ENCODE measurements at regions not wholly inside any gene's neighbourhood (a gene's known extent, or its start where the extent isn't known, plus 50 kb on each side); places are given as distances from the start of the nearest gene placed in this dataset.

DNA sequence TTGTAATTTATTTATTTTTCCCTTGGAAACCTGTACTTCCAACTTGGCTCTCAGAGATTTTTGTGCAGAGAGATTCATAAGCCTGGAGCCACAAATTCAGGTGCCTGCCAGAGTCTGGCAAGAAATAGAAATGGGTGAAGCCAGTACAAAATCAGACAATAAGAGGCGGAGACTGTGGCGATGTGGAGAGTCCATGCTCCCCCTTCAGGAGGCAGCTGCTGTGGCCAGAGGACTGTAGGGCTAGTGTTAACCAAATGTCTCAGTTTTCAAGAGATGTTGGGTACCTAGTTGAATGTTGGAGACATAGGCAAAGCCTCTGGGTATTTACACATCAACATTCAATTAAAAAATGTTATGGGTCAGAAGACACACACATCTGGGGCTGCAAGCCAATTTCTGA is 208.6 kb downstream of the PSAT1 start:
- no peak for DNase-seq

DNA sequence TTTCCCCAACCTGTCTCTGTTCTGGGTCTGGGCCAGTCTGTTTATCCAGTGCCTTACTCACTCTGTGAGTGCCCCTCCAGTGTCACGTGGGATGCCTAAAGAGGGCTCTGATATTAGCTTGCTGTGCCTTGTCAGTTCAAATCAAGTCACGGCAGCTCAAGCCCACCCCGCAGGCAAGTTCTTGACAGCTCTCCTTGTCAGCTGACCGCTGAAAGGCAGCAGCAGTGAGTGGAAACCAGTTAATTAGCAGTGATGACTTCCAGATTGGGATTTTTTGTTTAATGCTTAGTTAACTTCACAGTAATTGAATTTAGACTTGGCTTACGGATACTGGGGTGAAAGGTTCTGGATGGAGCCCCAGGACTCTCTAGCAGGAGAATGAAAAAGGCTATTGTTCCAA is 210.1 kb downstream of the PSAT1 start:
- no peak for DNase-seq

DNA sequence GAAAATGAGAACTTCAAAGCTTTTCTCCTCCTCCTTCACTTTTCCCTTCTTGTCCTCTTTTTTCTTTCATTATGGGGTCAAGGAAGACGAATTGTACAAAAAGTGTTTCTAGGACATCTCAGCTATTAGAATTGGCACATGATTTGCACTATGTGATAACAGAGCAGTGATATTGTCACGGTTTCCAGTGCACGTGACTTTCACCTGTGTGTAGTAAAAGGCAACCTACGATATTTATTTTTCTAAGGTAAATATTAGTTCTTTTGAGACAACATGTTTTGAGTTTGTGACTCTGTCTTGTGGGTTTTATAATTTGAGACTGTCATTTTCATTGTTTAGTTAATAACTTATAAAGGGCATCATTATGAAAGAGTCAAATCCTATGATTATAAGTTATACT is 213.1 kb downstream of the PSAT1 start:
- DNase-seq: no peak

GRCh38 chr9:78515108-78515507 is 218.2 kb downstream of the PSAT1 start:
- DNase-seq: peak; percentile 24

GRCh38 chr9:78519786-78520185 is 222.9 kb downstream of the PSAT1 start:
- DNase-seq: peak; percentile 18

DNA sequence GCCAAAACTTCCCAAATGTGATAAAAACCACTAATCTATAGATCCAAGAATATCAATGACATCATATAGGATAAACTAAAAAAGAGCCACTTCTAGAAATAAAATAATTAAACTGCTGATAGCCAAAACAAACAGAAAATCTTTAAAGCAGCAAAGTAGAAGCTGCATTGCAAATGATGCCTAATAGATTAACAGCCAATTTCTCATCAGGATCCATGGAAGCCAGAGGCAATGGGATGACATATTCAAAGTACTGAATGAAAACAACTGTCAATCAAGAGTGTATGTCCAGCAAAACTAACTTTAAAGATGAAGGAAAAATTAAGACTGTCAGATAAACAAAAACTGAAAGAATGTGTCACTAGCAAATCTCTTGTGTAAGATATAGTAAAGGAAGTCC is 224.8 kb downstream of the PSAT1 start:
- DNase-seq: no peak

- no peak for DNase-seq
These were observed 229.1 kb downstream of the PSAT1 start for GRCh38 chr9:78525986-78526560.

GRCh38 chr9:78533500-78533899 is 236.6 kb downstream of the PSAT1 start:
- DNase-seq: no peak

GRCh38 chr9:78539188-78539587 is 242.3 kb downstream of the PSAT1 start:
- DNase-seq: no peak

DNA sequence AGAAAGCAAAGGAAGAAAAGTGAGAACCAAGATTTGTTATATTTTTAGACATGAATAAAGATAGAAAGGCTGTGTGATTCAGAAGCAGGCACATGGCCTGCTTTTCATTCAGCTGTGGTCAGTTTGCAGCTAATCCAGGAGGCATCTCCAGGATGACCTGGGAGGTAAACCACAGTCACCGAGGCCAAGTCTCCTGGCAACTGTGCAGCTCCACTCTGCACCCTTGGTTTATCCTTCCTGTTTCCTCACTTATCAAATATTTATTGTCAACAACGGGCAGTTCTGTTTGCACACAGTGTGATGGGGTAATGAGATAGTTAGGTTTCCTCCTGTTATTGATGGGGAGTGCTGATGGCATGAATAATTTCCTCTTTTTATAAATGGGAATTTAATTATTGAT is 243.0 kb downstream of the PSAT1 start:
- peak; percentile 90 for DNase-seq

GRCh38 chr9:78541868-78542443 is 245.0 kb downstream of the PSAT1 start:
- DNase-seq: no peak

DNA sequence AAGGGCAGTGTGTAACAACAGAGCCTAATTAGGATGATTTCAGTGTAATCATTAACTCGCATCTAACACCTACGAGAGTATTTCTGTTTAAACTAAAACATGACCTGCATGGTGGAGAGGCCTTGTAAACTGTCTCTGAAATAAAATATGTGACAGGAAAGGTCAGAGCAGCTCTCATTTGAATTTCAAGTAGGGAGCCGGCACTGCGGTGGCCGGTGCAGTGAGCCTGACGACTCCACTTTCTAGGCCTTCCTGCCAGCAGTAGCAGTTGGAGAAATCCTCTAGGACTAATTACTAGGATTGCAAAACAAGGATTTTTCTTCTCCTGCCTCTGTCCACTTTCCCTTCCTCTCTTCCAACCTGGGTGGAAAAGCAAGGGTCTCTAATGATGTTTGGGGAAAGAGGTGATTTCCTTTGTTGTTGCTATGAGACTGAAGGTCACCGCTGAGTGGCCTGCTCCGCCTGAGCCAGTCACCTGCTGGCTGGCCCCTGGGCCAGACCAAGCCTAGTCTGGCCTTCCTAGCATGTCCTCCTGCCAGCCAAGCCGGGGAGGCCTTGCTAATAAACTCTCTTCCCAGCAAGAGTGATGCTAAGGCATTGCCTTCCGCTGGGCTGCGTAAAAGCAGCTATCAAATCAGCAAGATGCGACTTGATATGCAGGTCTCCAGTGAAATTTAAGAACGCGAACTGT is 245.7 kb downstream of the PSAT1 start:
- DNase-seq: no peak

- DNase-seq: no peak
These were observed 246.4 kb downstream of the PSAT1 start for GRCh38 chr9:78543353-78543752.

DNA sequence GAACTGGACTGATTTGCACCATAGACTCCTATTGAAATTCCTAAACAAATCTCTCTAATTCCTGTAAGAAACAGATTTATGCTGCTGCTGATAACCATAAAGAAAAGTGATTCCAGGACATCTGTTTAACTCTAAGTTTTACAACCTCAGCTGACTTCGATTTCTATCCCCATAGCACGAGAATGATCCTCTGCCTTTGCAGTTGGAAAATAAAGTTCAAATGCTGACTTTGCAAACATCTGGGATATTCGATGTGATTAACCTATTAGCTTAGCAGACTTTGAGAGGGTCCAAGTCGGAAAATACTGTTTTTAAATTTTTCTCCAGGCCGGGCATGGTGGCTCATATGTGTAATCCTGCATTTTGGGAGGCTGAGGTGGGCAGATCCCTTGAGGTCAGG is 247.3 kb downstream of the PSAT1 start:
- DNase-seq: no peak

DNA sequence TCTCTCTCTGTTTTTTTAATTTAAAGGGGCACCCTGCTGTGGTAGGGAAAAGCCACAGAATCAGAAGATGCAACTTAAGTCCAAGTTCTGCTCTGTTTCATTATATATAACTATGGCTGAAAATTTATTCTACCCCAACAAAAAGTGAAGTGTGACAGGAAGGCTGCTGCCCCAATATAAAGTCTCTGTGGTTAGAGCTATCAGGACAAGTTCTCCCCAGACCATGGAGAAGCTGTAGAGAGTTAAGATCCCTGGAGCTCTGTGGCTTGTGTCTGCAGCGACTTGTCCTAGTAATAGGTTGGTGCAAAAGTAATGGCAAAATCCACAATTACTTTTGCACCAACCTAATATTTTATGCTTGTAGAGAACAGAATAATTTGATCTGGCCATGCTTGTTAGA is 250.9 kb downstream of the PSAT1 start:
- no peak for DNase-seq

DNA sequence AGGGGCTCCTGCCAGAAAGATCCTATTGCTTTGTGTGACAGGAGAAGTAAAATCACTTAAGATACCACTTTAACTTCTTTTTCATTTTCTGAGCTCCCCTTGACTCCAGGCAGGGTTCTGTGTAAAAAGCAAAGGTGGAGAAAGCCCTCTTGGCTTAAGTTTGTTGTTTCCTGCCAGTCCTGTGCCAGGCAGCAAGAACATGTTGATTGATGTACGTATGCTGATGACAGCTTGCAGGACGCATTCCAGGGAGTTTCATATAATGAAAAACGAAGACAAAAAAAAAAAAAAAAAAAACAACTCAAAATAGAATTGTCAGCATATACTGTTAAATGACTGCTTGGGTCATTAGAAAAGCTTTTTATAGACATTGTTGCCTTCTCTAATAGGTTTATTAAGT is 251.7 kb downstream of the PSAT1 start:
- DNase-seq: no peak

DNA sequence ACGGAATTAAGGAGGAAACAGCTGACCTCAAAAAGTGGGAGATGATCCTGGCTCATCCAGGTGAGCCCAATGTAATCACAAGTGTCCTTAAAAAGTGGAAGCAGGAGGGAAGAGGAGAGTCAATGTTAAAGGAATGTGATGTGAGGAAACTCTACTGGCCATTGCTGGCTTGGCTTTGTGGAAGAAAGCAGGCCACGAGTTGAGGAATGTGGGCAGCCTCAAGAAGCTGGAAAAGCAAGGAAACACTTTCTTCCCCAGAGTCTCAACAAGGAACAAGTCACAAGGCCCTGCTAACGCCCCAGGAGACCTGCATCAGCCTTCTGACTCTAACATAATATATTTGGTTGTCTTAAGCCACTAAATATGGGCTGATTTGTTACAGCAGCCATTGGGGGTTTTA is 252.8 kb downstream of the PSAT1 start:
- DNase-seq: peak; percentile 12

- no peak for DNase-seq
These were observed 255.9 kb downstream of the PSAT1 start for GRCh38 chr9:78552802-78553201.

DNA sequence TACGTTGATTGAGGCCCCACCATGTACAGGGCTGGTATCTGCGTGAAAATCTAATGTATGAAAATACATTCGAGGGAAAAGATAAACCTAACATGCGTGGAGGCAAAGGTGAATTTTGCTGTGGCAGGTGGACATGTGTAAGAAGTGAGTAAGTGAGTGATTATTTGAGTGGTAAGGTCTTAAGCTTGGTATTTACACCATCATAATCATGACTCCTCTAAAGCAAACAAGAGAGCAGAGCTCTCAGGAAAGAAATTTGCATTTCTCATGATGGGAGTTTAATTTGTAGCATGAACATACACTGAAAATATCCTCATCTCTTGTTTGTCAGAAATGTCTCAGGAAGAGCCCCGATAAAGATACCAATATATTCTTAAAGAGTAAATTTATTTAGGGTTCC is 260.6 kb downstream of the PSAT1 start:
- DNase-seq: no peak

DNA sequence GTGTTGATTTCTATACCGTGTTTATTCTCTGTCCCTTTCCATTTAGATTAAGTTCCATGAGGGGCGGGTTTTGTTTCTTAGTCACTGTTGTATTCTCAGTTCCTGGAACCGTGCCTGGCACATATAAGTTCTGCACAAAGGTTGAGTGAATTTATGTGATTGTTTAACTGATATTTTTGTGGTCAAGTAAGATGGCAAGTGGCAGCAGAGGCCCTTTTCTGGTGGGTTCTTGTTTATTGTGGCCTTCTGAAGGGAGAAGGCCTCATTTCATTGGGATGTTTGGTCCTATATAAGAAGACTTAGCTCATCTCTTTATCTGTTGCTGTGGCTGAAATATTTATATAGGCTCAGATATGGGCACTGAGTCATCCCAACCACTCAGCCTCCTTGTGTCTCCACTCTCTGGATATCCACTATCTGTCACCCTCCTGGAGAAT is 262.5 kb downstream of the PSAT1 start:
- DNase-seq: peak; percentile 85

DNA sequence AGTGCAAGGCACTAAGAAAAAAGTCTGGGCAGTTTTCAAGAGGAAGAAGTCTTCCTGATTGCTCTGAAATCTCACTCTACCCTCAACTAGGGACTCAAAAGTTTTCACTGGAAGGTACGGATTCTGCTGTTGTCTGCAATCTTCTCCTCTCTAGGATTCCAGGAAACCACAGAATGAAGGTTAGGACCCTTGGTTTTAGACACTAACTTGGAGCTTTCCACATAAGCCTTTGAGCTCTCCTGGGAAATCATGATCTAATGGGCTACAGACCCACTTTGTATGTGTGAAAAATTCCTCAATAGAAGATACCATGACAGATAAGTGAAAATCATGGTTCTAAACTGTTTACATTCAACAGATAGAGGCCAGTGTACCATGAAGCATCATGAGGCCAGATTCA is 265.1 kb downstream of the PSAT1 start:
- no peak for DNase-seq

DNA sequence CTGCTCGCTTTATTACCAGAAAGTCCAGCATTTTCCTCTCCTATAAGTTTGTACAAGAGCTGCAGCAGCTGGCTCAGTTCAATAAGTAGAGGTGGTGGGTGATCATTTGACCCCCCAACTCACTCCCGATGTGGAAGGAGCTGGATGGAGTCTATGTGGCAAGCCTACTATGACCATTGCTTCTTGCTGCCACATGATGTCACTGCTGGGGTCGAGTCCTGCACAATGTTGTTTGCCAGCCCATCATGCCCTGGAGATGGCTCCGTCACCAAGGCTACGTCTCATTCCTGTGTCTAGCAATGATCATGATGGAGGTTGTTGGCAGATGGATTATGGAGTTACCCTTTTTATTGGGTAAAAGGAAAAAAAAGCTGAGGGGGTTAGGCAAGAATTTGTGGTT is 266.3 kb downstream of the PSAT1 start:
- DNase-seq: no peak

DNA sequence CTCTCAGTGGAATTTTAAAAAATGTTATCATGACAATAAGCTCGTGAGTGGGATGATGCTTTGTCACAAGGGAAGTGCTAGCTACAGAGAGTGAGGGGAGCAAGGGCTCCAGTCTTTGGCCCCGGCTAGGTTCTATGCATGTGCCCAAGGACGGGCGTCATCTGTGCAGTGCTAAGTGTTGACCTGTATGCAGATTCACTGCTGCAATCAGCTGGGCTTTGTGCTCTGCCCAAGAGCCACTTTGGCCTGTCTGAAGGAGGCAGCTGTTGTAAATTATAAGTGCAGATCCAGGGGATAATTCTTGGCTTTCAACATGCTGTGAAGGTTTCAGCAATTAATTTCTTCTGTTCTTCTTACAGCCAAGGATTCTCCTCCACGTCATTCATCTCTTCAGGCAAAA is 268.6 kb downstream of the PSAT1 start:
- no peak for DNase-seq

DNA sequence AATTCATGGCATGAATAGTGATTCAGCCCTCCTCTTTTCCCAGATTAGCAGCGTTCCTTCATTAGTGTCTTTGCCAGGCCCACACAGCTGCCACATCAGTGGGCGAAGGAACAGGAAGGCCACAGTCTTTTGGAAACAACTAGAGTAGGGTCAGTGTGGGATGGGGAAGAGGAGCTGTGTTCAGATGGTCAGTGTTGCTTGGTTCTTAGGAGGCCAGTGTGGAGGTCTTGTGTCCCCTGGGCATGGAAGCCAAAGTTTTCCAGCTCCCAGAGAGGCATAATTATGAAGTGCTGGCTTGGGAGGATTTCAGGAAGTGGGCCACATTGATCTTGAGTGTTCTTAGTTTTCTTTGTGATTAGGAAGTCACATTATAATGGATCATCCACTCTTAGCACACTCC is 269.6 kb downstream of the PSAT1 start:
- no peak for DNase-seq

Measured in EL (cell line).